NCI-H1092 (cell line): ENCODE measurements at regions not wholly inside any gene's neighbourhood (a gene's known extent, or its start where the extent isn't known, plus 50 kb on each side); places are given as distances from the start of the nearest gene placed in this dataset.
"Not testable (repeated sequence)": the region's sequence is repeated elsewhere in the genome, so short reads cannot be mapped to it uniquely, and the experiment has no call there.

Experiments used
- DNase-seq: peaks from one replicate; lab custom pipeline; 2025; lab: John Stamatoyannopoulos, UW

DNA sequence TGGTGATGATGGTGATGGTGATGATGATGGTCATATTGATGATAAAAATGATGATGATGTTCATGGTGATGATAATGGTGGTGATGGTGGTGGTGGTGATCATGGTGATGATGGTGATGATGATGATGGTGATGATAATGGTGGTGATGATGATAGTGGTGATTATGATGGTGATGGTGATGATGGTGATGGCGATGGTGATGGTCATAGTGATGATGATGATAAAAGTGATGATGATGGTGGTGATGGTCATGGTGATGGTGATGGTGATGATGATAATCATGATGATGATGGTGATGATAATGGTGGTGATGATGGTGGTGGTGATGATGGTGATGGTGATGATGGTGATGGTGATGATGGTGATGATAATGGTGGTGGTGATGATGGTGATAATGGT is 478.7 kb downstream of the TYW1 start:
- no peak for DNase-seq

DNA sequence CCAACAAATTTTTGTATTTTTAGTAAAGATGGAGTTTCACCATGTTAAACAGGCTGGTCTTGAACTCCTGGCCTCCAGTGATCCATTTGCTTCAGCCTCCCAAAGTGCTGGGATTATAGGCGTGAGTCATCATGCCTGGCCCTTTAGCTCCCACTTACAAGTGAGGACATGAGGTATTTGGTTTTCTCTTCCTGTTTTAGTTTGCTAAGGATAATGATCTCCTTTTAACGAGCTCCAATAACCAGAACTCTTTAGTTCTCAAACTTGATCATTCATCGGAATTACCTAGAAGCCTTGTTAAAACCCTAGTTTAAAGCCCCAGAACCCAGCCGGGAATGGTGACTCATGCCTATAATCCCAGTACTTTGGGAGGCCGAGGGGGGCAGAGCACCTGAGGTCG is 481.4 kb downstream of the TYW1 start:
- DNase-seq = no peak

DNA sequence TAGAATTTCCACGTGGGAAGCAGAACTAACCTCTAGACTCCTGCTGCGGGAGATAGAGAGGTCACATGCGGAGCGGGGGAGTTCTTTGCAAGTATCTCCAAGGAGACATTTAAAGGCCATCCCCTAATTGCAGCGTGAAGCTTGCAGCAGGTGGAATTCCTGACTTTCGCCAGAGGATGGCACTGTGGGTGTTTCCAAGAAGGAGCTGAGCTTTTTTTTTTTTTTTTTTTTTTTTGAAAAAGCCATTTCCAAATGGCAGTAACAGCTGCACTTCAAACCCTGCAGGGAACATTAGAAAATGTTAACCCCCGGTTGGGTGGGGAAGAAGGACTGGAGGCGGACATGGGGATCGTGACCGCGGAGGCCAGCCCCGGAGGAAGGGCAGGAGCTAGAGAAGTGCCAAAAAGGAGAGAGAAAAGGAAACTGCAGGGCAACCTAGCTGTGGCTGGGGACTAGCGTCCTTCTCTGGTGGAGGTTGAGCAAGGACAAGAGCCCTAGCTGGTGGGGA is 487.7 kb downstream of the TYW1 start:
- DNase-seq = peak; percentile 83

DNA sequence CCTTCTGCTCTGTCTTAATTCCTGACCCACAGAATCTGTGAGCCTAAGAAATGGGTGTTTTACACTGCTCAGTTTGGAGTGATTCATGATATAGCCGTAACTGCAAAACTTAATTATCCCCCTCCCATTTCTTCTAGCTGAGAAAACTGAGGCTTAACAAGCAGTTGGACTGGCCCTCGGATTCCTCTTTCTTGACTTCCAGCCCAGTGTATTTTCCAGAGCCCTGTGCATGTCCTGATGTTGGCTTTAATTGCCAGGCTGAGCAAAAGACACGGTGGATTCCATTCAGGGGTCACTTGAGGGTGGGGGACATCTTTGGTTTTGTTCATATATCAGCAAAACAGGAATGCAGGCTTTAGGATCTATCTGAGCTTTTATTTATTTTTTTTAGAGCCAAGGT is 489.8 kb downstream of the TYW1 start:
- DNase-seq = no peak

DNA sequence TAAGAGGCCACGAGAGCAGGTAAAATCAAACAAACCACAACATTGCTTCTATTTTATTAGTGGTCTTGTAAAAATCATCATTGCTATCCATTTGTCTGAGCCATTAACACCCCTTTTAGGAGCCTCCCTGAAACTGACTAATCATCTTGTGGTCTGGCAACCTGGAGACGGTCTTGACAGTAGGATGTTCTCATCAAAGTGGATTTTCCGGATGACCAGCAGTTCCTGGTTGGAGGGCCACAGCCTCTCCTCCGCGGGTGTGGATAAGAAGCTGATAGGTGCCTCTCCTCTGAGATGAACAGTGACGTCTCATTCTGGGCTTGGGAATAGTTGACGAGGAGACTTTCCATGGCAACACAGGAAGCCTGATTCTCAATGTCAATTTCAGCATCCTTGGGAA is 490.7 kb downstream of the TYW1 start:
- no peak for DNase-seq

DNA sequence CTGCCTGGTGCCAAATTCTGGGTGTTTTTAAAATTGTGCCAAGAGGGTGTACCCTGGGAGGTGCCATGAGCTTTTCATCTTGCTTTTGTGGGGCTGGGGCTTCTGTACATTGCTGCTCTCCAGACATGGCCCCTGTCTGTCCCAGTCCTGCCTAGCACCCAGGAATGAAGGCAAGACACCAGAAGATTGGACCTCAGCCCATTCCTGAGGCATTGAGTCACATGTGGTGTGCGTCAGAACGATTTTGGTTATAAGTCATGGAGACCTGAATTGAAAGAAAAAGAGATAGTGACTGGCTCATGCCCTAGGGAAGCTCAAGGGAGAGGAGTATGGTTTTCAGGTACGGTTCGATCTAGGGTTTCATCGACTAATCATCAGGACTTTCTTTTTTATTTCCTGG is 493.2 kb downstream of the TYW1 start:
- DNase-seq = no peak

DNA sequence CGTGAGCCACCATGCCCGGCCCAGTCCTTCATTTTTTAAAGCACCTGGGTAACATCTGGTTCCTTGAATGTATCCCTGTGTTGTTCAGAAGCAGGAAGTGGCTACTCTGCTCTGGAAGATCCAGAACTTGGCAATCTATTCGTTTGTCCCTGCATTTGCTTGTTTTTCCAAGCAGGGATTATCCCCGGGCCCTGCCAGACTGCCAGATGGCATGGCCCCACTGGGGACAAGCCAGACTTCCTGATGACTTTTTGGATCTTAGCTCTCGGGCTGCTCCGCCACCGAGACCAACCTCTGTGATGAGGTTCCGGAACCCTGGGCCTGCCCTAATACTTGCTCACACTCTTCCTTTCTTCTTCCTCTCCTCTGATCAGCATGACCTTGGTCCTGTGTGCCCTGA is 496.7 kb downstream of the TYW1 start:
- DNase-seq = no peak

DNA sequence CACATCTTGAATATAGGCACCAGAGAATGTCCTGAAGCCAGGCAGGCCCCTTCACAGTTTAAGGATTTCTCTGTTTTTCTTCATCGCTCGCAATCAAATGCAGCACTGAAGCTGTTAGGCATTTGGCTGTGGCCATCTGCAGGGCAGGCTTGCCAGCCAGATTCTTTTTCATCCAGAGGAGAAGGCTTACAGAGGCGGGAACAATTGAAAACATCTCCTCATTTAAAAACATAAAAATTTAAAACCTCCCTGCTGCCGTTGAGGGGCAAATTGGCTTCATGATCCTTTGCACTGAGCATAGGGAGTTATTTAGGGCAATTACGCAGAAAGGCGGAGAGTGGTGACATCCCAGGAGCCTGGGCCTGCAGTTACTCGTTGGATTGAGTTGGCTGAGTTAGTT is 500.0 kb downstream of the TYW1 start:
- DNase-seq = no peak

DNA sequence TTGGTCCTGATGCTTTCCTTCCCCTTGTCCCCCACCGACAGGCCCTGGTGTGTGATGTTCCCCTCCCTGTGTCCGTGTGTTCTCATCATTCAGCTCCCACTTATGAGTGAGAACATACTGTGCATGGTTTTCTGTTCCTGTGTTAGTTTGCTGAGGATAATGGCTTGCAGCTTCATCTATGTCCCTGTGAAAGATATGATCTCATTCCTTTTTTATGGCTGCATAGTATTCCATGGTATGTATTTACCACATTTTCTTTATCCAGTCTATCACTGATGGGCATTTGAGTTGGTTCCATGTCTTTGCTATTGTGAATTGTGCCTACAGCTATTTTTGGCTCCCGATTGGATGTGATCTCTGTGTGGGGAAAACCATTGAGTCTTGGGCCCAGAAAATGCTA is 501.3 kb downstream of the TYW1 start:
- DNase-seq = not testable (repeated sequence)

DNA sequence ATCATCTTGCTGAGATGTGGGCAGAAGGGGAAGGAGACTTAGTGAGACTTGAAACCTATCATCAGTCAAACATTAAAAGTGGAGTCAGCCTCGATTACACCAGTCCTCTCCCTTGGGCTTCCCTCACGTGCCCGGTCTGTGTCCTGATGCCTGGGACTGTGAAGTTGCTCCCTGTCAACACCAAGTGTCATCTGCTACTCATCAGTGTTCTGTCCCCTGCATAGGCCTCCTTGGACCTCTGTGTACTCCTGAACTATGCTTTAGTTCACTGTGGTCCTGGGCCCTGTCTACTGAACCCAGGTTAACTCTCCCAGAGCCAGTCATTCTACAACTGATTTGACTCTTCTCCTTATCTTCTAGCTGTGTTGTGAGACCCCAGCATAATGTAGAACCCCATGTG is 506.3 kb downstream of the TYW1 start:
- DNase-seq = no peak

DNA sequence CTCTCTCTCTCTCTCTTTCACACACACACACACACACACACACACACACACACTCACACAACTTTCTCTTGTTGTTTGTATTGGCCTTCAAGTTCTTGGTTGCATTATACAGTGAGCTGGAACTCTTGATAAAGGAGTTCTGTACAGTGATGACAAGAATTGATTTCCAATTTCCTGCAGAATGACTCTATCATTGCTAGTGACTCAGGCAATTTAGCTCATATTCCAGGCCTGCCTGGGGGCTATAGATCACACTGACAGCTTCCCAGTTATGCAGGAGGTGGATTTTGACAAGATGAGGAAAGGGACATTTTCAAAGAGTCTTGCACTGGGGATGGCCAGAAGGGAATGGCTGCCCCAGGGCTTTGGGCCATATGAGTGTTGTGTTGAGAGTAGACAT is 508.8 kb downstream of the TYW1 start:
- no peak for DNase-seq

DNA sequence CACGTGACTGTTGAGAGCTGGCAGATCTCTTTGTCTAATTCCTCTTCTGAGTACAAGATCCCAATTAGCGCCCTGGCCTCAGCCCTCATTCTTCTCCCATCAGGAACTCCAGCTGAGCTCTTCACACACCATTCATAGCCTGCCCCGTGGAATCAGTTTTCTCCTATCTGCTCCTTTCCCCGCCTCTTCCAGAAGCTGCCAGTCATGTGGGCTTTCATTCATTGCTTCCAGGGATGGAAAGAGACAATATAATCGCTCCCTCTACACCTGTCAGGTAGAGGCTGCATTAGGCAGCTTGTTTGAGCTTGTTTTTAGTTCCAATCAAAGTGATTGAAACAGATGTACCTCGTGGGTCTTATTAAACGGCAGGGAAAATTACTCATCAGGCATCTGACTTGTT is 515.8 kb downstream of the TYW1 start:
- no peak for DNase-seq

DNA sequence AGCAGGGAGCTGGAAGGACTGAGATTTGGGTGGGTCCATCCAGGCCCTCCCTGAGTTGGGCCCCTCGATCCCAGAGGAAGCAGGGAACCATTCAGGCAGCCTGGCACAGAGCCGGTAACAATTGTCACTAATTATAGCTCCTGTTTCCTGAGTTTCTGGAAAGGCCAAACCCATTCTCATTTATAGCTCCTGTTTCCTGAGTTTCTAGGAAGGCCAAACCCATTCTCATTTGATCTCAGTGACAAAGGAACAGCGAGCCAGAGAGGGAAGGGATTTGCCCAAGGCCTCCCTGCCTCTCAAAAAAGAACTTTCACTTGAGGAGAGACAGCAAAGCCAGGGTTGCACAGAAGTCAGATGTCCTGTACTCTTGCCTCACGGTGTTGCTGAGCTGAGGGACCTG is 521.9 kb downstream of the TYW1 start:
- peak; percentile 52 for DNase-seq

DNA sequence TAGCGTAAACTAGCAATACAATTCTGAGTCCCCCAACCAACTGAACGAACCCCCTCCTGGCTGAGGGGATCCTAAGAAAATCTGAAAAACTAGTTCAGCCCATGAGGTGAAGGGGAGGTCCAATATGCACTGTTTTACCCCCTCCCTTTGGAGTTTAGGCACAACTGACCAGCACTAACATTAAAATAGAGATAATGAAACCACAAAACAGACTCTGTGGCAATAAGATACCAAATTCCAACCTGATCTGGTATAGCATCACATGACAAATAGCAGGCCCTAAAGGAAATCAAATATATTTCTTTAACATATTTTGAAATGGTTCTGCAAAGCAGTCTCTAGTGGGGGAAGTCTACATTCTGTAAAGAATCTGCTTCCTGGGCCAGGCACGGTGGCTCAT is 522.5 kb downstream of the TYW1 start:
- DNase-seq = no peak

DNA sequence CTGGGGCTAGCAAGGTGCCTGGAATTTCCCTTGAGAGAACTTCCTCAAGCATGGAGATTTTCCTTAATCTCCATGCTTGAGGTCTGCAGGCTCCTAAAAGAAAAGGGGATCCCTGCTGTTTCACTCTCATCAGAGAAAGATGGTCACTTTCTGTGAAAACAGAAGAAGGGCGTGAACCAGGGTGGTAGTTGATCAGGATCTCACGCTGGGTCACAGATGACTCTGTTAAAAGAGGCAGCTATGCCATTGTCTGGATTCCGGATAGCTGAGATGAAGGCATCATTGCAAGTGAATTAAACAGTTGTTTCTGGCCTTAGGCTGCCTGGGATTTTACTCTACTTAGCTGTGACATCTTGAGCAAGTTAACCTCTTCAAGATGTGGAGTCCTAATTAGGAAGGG is 525.9 kb downstream of the TYW1 start:
- DNase-seq = no peak

DNA sequence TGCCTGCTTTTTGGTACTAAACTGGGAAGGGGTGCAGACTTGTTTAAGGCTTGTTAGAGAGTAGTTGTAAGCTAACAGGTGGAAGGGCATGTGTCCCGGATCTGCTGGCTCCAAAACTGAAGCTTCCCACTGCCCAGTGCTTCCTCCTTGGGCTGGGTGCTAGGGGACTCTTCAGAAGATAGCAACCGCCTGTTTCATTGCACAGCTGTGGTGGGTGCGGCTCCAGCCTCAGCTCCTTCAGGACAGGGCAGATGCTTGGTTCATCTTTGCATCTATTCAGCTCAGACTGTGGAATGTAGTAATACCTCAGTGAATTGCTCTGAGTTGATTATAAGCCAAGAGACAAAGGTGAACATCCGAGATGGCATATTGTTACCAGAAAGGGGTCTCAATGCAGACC is 527.1 kb downstream of the TYW1 start:
- DNase-seq = no peak

DNA sequence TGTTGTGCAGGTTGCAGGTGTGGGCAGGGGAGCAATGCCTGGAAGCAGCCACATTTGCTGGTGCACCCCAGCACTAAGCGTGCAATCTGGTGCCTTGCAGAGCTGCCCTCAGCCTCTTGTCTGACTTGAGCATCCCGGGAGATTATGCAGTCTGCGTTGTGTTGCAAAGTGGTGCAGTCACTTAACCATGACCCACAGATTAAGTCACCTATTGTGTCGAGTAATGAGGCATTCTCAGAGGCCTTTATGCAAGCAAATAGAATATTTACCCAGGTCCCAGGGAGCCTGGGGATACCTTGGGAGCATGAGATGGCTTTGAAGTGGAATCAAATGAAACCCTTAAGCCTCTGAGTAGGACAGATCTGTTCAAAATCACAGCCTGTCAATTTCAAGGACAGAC is 529.0 kb downstream of the TYW1 start:
- peak; percentile 48 for DNase-seq

DNA sequence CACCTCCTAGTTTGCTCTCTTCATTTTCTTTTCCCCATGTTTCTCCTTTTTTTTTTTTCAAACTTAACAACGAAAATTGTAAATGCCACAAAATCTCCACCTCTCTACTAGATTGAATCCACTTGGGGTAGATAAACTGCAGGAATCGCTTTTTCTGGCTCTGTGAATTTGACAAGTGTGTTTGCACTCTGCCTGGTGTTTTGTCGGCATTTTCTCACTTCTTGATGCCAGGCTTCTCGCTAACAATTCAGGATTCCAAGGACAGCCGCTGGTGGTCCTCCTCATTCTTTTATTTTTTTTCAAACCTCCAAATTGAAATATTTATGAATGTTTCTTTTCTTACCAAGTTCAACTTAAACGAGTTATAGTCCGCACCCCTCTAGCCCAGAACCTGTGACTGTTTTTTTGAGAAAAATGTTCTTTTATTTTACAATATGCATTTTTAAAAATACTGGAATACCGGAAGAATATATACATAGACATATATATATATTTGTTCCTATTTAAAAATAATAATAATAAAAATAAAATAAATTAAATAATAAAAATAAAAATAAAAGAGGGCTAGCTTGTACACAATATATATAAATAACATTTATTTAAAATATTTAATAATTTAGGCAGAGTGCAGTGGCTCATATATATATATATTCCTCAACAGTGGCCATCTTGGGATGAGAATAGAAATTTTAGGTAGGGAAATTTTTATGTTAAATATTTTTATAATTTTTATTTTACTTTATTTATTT is 538.8 kb downstream of the TYW1 start:
- DNase-seq = no peak

DNA sequence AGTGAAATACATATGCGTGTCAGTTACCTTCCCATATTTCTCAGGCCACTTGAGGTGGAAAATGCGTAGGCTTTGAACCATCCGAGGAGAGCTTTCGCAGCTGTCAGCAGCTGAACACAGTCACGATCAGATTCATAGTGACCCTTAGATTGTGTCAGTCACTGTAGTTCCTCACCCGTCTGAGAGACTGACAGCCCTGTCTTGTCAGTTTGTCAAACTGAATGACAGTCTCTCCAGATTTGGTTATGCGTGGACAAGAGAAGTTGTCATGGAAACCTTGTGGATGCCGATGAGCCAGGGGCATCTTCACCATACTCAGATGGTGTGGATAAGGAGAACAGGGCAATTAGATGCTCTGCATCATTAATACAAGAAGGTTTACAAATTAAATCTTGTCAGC is 546.3 kb downstream of the TYW1 start:
- no peak for DNase-seq

DNA sequence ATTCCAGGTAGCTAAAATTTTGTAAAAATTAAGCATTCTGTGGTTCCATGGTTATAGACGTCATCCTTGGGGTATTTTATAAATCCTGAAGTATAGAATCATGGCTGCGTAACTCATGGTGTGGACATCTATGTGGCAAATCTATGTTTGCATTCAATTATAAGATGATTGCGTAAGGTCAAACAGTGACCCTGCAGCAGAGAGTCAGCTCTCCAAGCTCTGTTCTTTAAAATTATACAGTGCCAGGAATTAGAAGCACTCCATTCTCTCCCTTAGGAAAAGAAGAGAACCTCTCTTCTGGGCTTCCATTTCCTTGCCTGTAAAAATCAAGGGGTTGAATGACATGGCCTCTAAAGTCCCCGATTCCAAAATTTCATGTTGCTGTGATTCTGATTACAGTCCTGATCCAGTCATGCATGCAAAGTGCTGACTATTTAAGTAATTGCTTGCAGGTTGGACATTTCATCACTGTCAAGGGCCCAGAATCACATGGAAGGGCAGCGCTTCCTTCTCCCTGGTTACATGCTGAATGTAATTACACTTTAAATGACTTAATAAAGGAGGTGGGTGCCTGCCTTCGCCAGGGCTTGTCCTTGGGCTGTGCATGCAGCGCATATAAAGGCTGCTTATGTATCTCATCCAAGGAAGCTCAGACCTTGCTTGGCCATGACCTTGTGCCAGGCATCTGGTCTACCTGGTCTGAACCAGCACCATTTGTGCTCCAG is 550.7 kb downstream of the TYW1 start:
- no peak for DNase-seq

DNA sequence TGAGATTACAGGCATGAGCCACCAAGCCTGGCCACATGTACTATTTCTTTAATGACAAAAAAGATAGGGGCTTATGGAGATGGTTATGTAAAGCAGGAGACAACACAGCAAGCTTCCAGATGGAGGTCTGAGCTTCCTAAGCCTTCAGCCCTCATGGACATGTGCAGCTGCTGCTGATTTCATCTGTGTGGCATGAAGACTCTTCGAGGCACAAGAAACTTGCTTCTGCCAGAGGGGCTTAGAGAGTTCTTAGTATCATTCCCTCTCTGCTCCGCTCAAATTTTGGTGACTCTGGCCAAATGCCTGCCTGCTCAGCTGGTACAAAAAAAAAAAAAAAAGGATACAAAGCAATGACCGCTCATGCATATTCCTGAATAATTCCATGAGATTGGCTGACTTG is 552.5 kb downstream of the TYW1 start:
- DNase-seq = no peak

DNA sequence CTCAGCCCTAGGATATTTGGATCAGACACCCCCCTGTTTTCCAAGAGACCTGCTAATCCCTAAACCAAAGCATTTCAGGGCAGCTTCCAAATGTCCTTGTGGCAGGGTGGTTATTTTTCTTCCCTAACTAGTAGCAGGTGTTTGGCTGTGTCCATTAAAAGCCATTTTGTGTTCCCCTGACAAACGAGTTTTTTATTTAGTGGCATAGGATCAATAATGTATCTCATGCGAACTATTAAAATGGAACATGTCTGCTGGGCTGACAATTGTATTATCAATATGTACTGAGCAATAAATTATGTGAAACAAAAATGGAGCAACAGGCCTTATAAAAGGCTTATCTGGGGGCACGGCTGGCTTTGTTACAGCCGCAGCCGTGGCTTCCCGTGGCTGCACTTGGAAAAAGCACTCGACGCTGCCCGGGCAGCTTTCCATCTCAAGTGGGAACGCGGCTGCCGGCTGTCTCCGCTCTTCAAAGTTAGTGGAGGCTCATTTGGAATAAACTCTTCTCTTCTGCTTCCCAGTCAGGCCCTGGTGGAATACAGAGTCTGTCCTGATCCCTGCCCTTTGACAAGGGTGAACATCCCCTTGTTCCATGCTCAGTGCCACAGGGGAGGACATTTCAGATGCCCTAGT is 554.3 kb downstream of the TYW1 start:
- peak; percentile 87 for DNase-seq

DNA sequence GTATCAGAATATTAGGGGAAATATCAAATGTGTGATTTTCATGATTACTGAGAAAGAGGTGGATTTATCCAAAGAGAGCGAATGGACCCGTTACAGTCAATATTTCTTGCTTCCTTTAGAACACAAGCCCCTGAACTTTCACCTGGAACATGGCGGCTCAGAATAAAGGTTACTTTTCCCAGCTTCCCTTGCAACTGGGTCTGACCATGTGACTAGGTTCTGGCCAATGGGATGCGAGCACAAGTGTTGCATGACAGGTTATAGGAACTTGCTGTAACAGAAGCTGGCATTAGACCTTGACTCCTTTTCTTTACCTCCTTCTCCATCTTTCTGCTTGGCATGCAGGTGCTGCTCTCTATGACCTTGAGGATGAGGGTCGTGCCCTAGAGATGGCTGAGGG is 556.1 kb downstream of the TYW1 start:
- no peak for DNase-seq
